T follicular helper cell (primary cell): ENCODE measurements at regions not wholly inside any gene's neighbourhood (a gene's known extent, or its start where the extent isn't known, plus 50 kb on each side); places are given as distances from the start of the nearest gene placed in this dataset.
"Not testable (repeated sequence)": the region's sequence is repeated elsewhere in the genome, so short reads cannot be mapped to it uniquely, and the experiment has no call there.

Experiments
- DNase-seq: peaks from one replicate; pipeline ENCODE4 v3.0.0-alpha.2; 2020; ENCODE audit warnings: low read depth

GRCh38 chr15:20368974-20369373, 172.6 kb downstream of the GOLGA6L6 start:
- DNase-seq, result no peak

GRCh38 chr15:20367093-20367492, 174.5 kb downstream of the GOLGA6L6 start:
- no peak for DNase-seq

GRCh38 chr15:20363591-20363990, 178.0 kb downstream of the GOLGA6L6 start:
- not testable (repeated sequence) for DNase-seq

GRCh38 chr15:20361091-20361490, 180.5 kb downstream of the GOLGA6L6 start:
- DNase-seq, result no peak

- no peak for DNase-seq
Observed at GRCh38 chr15:20358779-20359414, 182.7 kb downstream of the GOLGA6L6 start.

- no peak for DNase-seq
Observed at GRCh38 chr15:20358066-20358778, 183.4 kb downstream of the GOLGA6L6 start.

DNA sequence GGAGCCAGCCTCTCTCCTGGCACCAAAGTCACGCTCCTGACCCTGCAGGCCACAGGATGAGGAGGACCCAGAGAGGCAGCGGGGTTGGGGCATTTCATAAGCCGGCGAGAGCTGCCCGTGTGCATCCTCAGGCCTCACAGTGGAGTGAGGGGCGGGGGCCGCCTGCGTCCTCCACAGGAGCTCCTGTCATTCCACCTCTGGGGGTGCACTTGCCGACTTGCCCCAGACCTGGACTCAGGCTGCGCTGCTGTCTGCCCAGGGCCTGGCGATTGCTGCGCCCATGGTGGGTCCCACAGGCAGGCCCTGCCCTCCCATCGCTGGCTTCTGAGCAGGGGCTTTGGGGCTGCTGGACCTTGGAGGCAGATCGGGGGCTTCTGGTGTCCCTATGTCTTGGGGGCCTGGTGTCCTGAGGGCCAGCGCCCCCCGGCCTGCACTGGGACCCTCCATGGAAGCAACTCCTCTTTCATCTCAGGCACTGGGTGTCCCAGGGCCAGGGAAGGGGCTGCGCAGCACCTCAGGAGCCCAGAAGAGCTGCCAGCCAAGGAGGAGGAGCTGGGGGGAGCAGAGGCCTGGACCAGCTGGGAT, 184.0 kb downstream of the GOLGA6L6 start:
- DNase-seq, result no peak

DNA sequence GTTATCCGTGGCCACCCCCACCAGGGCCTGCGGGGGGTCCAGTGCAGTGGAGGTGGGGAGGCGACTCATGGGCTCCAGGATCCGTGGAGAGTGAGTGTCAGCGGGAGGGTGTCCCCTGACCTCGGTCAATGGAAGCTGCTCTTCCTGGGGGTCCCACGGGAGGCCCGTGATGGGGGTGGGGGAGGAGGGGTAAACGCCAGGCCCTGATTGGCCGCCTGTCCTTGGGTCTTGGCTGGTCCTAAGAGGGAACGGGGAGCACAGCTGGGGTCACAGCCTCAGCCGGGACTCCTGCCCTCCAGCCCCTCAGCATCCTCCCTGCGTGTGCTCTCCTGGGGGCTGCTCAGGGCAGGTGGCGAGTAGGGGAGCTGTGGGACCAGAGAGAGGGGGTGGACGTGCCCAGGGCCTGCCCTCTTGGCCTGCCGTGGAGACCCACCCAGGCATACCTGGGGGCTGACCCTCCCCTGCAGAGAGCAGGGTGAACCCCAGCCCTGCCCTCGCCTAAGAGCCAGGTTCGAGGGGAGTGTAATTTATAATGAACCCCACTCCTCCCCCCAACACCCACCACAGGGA, 184.6 kb downstream of the GOLGA6L6 start:
- DNase-seq, result no peak

GRCh38 chr15:20356444-20356910, 185.1 kb downstream of the GOLGA6L6 start:
- DNase-seq, result peak; percentile 72

- DNase-seq, result no peak
Observed at GRCh38 chr15:20355256-20355868, 186.2 kb downstream of the GOLGA6L6 start.

DNA sequence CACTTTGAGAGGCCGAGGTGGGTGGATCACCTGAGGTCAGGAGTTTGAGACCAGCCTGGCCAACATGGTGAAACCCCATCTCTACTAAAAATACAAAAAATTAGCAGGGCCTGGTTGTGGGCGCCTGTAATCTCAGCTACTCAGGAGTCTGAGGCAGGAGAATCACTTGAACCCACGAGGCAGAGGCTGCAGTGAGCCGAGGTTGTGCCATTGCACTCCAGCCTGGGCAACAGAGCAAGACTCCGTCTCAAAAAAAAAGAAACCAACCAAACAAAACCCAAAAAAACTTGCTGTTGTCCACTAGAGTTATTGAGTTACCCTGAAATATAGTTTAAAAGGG, 186.7 kb downstream of the GOLGA6L6 start:
- not testable (repeated sequence) for DNase-seq

DNA sequence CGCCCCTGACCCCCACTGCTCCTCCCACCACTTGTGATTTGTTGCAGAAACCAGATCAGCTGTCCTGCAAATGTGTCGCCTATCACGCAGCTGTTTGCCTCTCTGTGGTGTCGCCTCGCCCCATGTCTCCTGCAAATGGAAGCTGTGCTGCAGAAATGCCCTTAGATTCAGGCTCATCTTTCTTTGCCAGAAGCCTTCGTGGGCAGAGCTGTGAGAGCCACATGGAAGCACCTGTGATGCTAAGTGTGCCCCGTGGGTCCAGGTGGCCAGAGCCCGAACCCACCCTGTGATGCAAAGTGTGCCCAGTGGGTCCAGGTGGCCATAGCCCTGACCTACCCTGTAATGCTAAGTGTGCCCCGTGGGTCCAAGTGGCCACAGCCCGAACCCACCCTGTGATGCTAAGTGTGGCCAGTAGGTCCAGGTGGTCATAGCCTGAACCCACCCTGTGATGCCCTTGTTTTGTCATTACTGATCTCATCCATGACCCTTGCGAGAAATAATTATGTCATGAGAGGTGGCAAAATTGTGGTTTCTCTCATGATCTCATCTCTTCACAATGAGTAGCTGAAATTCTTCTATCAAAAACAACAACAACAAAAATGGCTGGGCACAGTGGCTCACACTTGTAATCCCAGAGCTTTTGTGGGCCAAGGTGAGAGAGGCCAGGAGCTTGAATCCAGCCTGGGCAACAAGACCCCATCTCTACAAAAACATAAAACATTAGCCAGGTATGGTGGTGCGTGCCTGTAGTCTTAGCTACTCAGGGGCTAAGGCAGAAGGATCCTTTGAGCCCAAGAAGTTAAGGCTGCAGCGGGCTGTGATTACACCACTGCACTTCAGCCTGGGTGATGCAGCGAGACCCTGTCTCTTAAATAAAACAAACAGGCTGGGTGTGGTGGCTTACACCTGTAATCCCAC, 187.4 kb downstream of the GOLGA6L6 start:
- no peak for DNase-seq

GRCh38 chr15:20352241-20353200, 189.1 kb downstream of the GOLGA6L6 start:
- no peak for DNase-seq

GRCh38 chr15:20351448-20351971, 190.1 kb downstream of the GOLGA6L6 start:
- no peak for DNase-seq

DNA sequence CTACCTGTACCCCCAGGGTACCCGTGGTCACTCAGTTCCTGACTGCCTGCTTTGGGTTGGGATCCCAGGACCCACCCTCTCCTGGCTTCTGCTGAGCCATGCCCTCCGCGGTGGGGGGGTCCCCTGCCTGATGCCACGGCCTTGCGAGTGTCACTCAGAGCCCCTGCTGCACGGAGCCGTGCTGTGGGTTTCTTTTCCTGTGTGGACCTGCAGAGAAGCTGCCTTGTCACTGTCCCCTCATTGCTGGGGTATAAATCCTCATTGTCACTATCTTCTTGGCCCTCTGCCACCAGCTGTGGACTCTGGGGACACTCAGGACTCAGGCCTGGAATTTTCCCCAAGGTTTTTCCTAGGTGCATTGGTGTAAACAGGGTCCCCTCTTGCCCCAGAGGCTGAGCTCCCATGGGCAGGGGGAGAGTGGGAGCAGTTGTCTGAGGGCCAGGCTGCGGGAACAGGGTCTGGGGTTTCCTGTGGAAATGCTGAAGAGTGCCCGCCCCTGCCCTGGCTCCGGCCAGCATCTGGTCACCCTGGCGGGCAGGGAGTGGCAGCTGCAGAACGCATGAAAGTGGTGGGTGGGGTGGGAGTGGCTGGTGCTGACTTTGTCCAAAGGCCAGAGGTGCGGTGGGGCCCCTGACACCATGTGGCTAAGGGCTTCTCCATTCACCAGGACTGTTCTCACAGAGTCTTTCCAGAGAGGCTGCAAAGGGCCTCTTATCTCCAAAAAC, 191.7 kb downstream of the GOLGA6L6 start:
- no peak for DNase-seq

GRCh38 chr15:20348900-20349773, 192.5 kb downstream of the GOLGA6L6 start:
- DNase-seq, result no peak

DNA sequence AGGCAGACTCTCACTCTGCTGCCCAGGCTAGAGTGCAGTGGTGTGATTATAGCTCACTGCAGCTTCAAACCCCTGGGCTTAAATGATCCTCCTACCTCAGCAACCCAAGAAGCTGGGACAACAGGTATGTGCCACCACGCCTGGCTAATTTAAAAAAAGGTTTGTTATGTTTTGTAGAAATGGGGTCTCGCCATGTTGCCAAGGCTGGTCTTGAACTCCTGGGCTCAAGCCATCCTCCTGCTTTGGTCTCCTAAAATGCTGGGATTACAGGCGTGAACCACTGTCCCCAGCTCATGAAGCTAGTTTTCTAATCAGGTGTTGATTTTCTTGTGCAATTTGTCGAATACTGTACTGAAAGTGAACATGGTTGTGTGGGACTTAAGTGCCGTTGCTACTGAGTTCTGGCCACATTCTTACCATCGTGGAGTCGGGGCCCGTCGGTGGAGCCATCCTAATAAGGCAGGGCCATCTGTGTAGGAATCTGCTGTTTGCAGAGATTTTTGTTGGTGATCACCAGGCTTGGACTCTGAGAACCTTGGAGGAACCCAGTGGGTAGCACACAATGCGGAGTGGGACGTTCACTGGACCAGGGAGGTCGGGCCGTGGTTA, 193.2 kb downstream of the GOLGA6L6 start:
- no peak for DNase-seq
